Liver (tissue), 8 donors: ENCODE measurements at regions not wholly inside any gene's neighbourhood (a gene's known extent, or its start where the extent isn't known, plus 50 kb on each side); places are given as distances from the start of the nearest gene placed in this dataset.

Experiments used
- DNase-seq: peaks from one replicate; pipeline ENCODE4 v3.0.0-alpha.2; 2017; ENCODE audit warnings: low spot score
- H3K27ac ChIP-seq, 2 donors: one replicate each; pipeline ENCODE4 v1.7.0; 2013; ENCODE audit warnings: inconsistent platforms in 2 of 2, low read length in 2 of 2, control low read depth in 1 of 2, low read depth in 1 of 2, mild to moderate bottlenecking in 1 of 2
- H3K27me3 ChIP-seq, 4 donors: one replicate each; pipeline versions ENCODE4 v1.6.1 to v1.7.0; 2013; ENCODE audit warnings: low read length in 3 of 4, inconsistent platforms in 1 of 4, mild to moderate bottlenecking in 1 of 4, moderate library complexity in 1 of 4; ENCODE audit not compliant: control insufficient read depth in 4 of 4, insufficient read depth in 4 of 4
- H3K36me3 ChIP-seq, 4 donors: one replicate each; pipeline versions ENCODE4 v1.6.1 to v1.7.0; 2013; ENCODE audit warnings: low read length in 3 of 4, mild to moderate bottlenecking in 3 of 4, low read depth in 1 of 4, moderate library complexity in 1 of 4; ENCODE audit not compliant: control insufficient read depth in 4 of 4, insufficient read depth in 3 of 4
- H3K4me1 ChIP-seq, 4 donors: one replicate each; pipeline versions ENCODE4 v1.6.1 to v1.7.0; 2013; ENCODE audit warnings: low read length in 3 of 4, mild to moderate bottlenecking in 3 of 4, moderate library complexity in 1 of 4; ENCODE audit not compliant: control insufficient read depth in 4 of 4, insufficient read depth in 4 of 4
- H3K4me3 ChIP-seq, 3 donors: one replicate each; pipeline versions ENCODE4 v1.6.1 to v1.7.0; 2013; ENCODE audit warnings: low read length in 3 of 3, control low read depth in 1 of 3, low read depth in 1 of 3, mild to moderate bottlenecking in 1 of 3
- H3K9ac ChIP-seq, 2 donors: one replicate each; pipeline ENCODE4 v1.7.0; 2013; ENCODE audit warnings: low read length in 2 of 2, mild to moderate bottlenecking in 2 of 2, moderate library complexity in 2 of 2, control low read depth in 1 of 2, low read depth in 1 of 2
- H3K9me3 ChIP-seq, 4 donors: one replicate each; pipeline versions ENCODE4 v1.6.1 to v1.7.0; 2013; ENCODE audit warnings: low read length in 3 of 4; ENCODE audit not compliant: control insufficient read depth in 4 of 4
- ATF3 ChIP-seq: IDR thresholded peaks from 2 replicates; pipeline ENCODE4 v1.6.1; 2016; ENCODE audit warnings: antibody characterized with exemption
- CTCF ChIP-seq: fragments of 150-350 bp; IDR thresholded peaks from 2 replicates; pipeline ENCODE4 v1.5.1; 2017; ENCODE audit warnings: improper control_type of control experiment, low read depth, low read length; ENCODE audit not compliant: missing input control
- EGR1 ChIP-seq, 2 donors: IDR thresholded peaks; 2 replicates each; pipeline ENCODE4 v1.6.1; 2016 to 2018; ENCODE audit warnings: antibody characterized with exemption in 2 of 2, low read depth in 2 of 2
- FOXA1 ChIP-seq: IDR thresholded peaks from 2 replicates; pipeline ENCODE4 v1.6.1; 2016; ENCODE audit warnings: antibody characterized with exemption
- FOXA2 ChIP-seq: IDR thresholded peaks from 2 replicates; pipeline ENCODE4 v1.6.1; 2016; ENCODE audit warnings: antibody characterized with exemption
- GABPA ChIP-seq, 2 donors: IDR thresholded peaks in 1 of 2; conservative IDR thresholded peaks in 1 of 2; 2 replicates each; pipeline ENCODE4 v1.6.1; 2016; ENCODE audit warnings: antibody characterized with exemption in 2 of 2, mild to moderate bottlenecking in 1 of 2, moderate library complexity in 1 of 2
- HNF4A ChIP-seq, 2 donors: conservative IDR thresholded peaks; 2 replicates each; pipeline ENCODE4 v1.6.1; 2016; ENCODE audit warnings: antibody characterized with exemption in 2 of 2, mild to moderate bottlenecking in 2 of 2
- HNF4G ChIP-seq: IDR thresholded peaks from 2 replicates; pipeline ENCODE4 v1.6.1; 2016; ENCODE audit warnings: antibody characterized with exemption
- JUND ChIP-seq, 2 donors: IDR thresholded peaks; 2 replicates each; pipeline ENCODE4 v1.6.1; 2016; ENCODE audit warnings: antibody characterized with exemption in 2 of 2
- MAX ChIP-seq: IDR thresholded peaks from 2 replicates; pipeline ENCODE4 v1.6.1; 2016; ENCODE audit warnings: antibody characterized with exemption
- NR2F2 ChIP-seq: IDR thresholded peaks from 2 replicates; pipeline ENCODE4 v1.6.1; 2016; ENCODE audit warnings: antibody characterized with exemption
- RAD21 ChIP-seq, 2 donors: IDR thresholded peaks; 2 replicates each; pipeline ENCODE4 v1.6.1; 2016; ENCODE audit warnings: antibody characterized with exemption in 2 of 2, mild to moderate bottlenecking in 2 of 2
- REST ChIP-seq: IDR thresholded peaks from 2 replicates; pipeline ENCODE4 v1.6.1; 2016; ENCODE audit warnings: antibody characterized with exemption, mild to moderate bottlenecking
- RXRA ChIP-seq, 2 donors: IDR thresholded peaks; 2 replicates each; pipeline ENCODE4 v1.6.1; 2017 to 2018; ENCODE audit warnings: antibody characterized with exemption in 2 of 2, mild to moderate bottlenecking in 1 of 2
- SP1 ChIP-seq: IDR thresholded peaks from 2 replicates; pipeline ENCODE4 v1.6.1; 2018; ENCODE audit warnings: antibody characterized with exemption, mild to moderate bottlenecking
- TAF1 ChIP-seq: conservative IDR thresholded peaks from 2 replicates; pipeline ENCODE4 v1.6.1; 2016; ENCODE audit warnings: antibody characterized with exemption, mild to moderate bottlenecking
- YY1 ChIP-seq: IDR thresholded peaks from 2 replicates; pipeline ENCODE4 v1.6.1; 2016; ENCODE audit warnings: antibody characterized with exemption, mild to moderate bottlenecking
- ZBTB33 ChIP-seq: IDR thresholded peaks from 2 replicates; pipeline ENCODE4 v1.6.1; 2016; ENCODE audit warnings: antibody characterized with exemption
- WGBS: extraction: QIAGEN DNeasy Blood & Tissue Kit; methylation state at CpG from one replicate; pipeline ENCODE4 v1.1.7; 2013; 5-methylcytosine and 5-hydroxymethylcytosine counted together
- donor health status: healthy.
- donor health status: healthy.
- donor health status: healthy.
- donor health status: healthy.
- donor health status: healthy.

GRCh38 chr11:100585728-100586127 lies 101.4 kb upstream of the ARHGAP42 start:
- no peaks in the 10 kb centered on the region for H3K36me3 ChIP-seq
- H3K9me3 ChIP-seq = no peaks in the 10 kb centered on the region
- H3K27ac ChIP-seq = peak overlapping the region; percentile 69 to 80
- H3K27me3 ChIP-seq = no peaks in the 10 kb centered on the region
- H3K9ac ChIP-seq = no peak overlapping the region
- H3K4me1 ChIP-seq = peaks cover 6 to 18% (median 14%) of the 10 kb centered on the region in 4 donors
- TF ChIP-seq ATF3 (peak; percentile 86), EGR1 (IDR thresholded peaks at IDR 0.05; ENCODE audit: low read depth in 2 of 2) (peak in 1 of 2 donors; percentile 86), HNF4A (conservative IDR thresholded peaks at IDR 0.05) (peak; percentile 80 to 87), REST (peak; percentile 77), RAD21 (IDR thresholded peaks at IDR 0.05) (peak; percentile 58 to 68), NR2F2 (peak; percentile 92), YY1 (peak; percentile 82), JUND (IDR thresholded peaks at IDR 0.05) (peak; percentile 60 to 80), FOXA1 (peak; percentile 18), ZBTB33 (peak; percentile 49), CTCF (no peak), MAX (peak; percentile 95), HNF4G (peak; percentile 42), GABPA (IDR thresholded peaks at IDR 0.05 in 1 of 2, conservative IDR thresholded peaks at IDR 0.05 in 1 of 2) (peak in 1 of 2 donors; percentile 53), SP1 (peak; percentile 80), FOXA2 (peak; percentile 49), TAF1 (no peak), RXRA (IDR thresholded peaks at IDR 0.05) (peak; percentile 95 to 97)
- 26% methylated on average over 2 of the region's 2 CpGs for WGBS
- H3K4me3 ChIP-seq = no peak overlapping the region
- no peak for DNase-seq
